Activated B cell treated with CpG ODN at 0.5 μM for 24 hours (primary cell): ENCODE measurements at regions not wholly inside any gene's neighbourhood (a gene's known extent, or its start where the extent isn't known, plus 50 kb on each side); places are given as distances from the start of the nearest gene placed in this dataset.

Experiments
- ATAC-seq: fragments of 200-7000 bp; cut with Tn5 transposase; one replicate; pipeline ENCODE4 v1.10.0; 2021; ENCODE audit warnings: low read depth, mild to moderate bottlenecking, moderate library complexity
- CTCF ChIA-PET: fragments of 350-600 bp; sonication (Branson Sonifier 250); formaldehyde crosslinking; loops from one replicate; lab custom pipeline; 2021; ENCODE audit warnings: antibody characterized with exemption; lab: Charles Lee
- POLR2A ChIA-PET: fragments of 350-600 bp; sonication (Branson Sonifier 250); formaldehyde crosslinking; loops from one replicate; lab custom pipeline; 2021; ENCODE audit warnings: antibody characterized with exemption; lab: Charles Lee
- DNase-seq: peaks from one replicate; pipeline ENCODE4 v3.0.0; 2022
- H3K27ac Mint-ChIP-seq: one replicate; pipeline ENCODE4 v1.8.0; 2020; ENCODE audit warnings: mixed read lengths
- H3K27me3 Mint-ChIP-seq: one replicate; pipeline ENCODE4 v1.8.0; 2021; ENCODE audit warnings: mixed read lengths
- H3K36me3 Mint-ChIP-seq: one replicate; pipeline ENCODE4 v1.8.0; 2021; ENCODE audit warnings: low read depth, mixed read lengths
- H3K4me1 Mint-ChIP-seq: one replicate; pipeline ENCODE4 v1.8.0; 2021; ENCODE audit warnings: mixed read lengths
- H3K4me3 Mint-ChIP-seq: one replicate; pipeline ENCODE4 v1.8.0; 2020; ENCODE audit warnings: mild to moderate bottlenecking, mixed read lengths
- H3K9me3 Mint-ChIP-seq: one replicate; pipeline ENCODE4 v1.8.0; 2020; ENCODE audit warnings: mixed read lengths
- CTCF ChIP-seq: fragments of 200-600 bp; IDR thresholded peaks from one replicate; pipeline ENCODE4 v1.8.0; 2022; ENCODE audit warnings: antibody characterized with exemption, mild to moderate bottlenecking
- intact Hi-C: fragments of 100-400 bp; cut with micrococcal nuclease; formaldehyde crosslinking; loops from one replicate; pipeline ENCODE4 v1.15.1; 2024

GRCh38 chr3:113113361-113113760, 98.0 kb upstream of the BOC start:
- TF ChIP-seq CTCF, result no peak
- DNase-seq (no peak), ATAC-seq (no peak)
- intact Hi-C loops, result no loop called here
- no peaks in the 10 kb centered on the region for H3K36me3 Mint-ChIP-seq
- ChIA-PET POLR2A (no interaction called here), CTCF (no interaction called here)
- H3K27me3 Mint-ChIP-seq, result no peaks in the 10 kb centered on the region
- H3K27ac Mint-ChIP-seq, result no peak overlapping the region
- no peak overlapping the region for H3K4me3 Mint-ChIP-seq
- H3K9me3 Mint-ChIP-seq, result no peaks in the 10 kb centered on the region
- H3K4me1 Mint-ChIP-seq, result no peaks in the 10 kb centered on the region

- Mint-ChIP-seq H3K9me3 (no peaks in the 10 kb centered on the region), H3K27me3 (no peaks in the 10 kb centered on the region), H3K27ac (no peak overlapping the region), H3K4me1 (no peaks in the 10 kb centered on the region), H3K4me3 (no peak overlapping the region), H3K36me3 (no peaks in the 10 kb centered on the region)
- TF ChIP-seq CTCF, result no peak
- ATAC-seq (no peak), DNase-seq (no peak)
- CTCF ChIA-PET, result no interaction called here
- POLR2A ChIA-PET, result no interaction called here
- intact Hi-C loops, result no loop called here
Measured at GRCh38 chr3:113117511-113118234, 93.7 kb upstream of the BOC start.

DNA sequence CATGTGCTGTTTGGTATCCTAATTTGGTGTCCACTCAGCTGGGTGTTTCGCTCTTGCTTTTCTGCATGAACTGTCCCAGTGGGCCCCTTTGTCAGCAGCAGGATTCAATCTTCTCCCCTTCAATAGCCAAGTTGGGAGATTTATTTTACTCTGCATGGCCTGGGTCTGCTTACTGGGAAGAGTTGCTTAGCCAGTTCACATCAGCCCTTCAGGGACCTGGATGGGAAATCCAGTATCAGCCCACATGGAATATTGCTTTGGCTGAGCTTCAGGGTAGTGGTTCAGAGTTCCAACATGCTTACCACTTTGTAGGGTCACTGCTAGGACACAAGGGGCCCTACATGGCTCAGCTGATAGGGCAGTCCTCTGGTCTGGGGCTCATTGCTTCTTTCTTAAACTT, 93.0 kb upstream of the BOC start:
- no peaks in the 10 kb centered on the region for H3K36me3 Mint-ChIP-seq
- H3K27ac Mint-ChIP-seq, result no peak overlapping the region
- H3K4me1 Mint-ChIP-seq, result no peaks in the 10 kb centered on the region
- no peaks in the 10 kb centered on the region for H3K27me3 Mint-ChIP-seq
- H3K4me3 Mint-ChIP-seq, result no peak overlapping the region
- DNase-seq (no peak), ATAC-seq (no peak)
- TF ChIP-seq CTCF, result no peak
- ChIA-PET POLR2A (no interaction called here), CTCF (no interaction called here)
- no peaks in the 10 kb centered on the region for H3K9me3 Mint-ChIP-seq
- intact Hi-C loops, result no loop called here

DNA sequence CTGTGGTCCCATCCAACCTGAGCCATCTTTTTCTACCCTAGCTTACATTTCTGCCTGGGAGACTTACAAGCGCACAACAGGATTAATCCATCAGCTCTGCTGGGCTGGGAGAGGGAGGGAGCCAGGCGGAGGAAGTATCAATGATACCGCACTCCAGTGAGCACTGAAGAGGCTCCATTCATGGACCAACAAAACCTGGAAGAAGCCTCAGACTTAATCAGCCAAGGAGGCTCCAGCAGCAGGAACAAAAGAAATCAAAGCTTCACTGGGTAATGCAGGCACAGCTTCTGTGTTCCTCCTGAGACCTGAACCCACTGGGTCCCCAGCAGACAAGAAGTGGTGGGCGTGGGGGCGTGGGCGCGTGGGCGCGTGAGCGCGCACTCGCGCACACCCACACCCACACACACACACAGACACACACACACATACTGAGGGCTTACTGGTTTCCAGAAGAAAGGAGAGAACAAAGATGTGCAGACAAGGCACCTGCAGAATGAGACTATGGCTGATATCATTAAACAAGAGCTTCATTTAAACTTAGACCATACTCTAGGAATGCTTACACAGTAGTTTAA, 87.0 kb upstream of the BOC start:
- no peaks in the 10 kb centered on the region for H3K9me3 Mint-ChIP-seq
- no peaks in the 10 kb centered on the region for H3K27me3 Mint-ChIP-seq
- CTCF ChIA-PET, result no interaction called here
- intact Hi-C loops, result no loop called here
- ATAC-seq, result no peak
- no peak for TF ChIP-seq CTCF
- no peak overlapping the region for H3K4me3 Mint-ChIP-seq
- POLR2A ChIA-PET, result no interaction called here
- no peaks in the 10 kb centered on the region for H3K4me1 Mint-ChIP-seq
- no peak for DNase-seq
- no peaks in the 10 kb centered on the region for H3K36me3 Mint-ChIP-seq
- no peak overlapping the region for H3K27ac Mint-ChIP-seq

- Mint-ChIP-seq H3K36me3 (no peaks in the 10 kb centered on the region), H3K27me3 (no peaks in the 10 kb centered on the region), H3K4me1 (no peaks in the 10 kb centered on the region), H3K9me3 (no peaks in the 10 kb centered on the region), H3K4me3 (no peak overlapping the region), H3K27ac (no peak overlapping the region)
- TF ChIP-seq CTCF, result no peak
- POLR2A ChIA-PET, result interaction anchor here (0.7 to 1.2 kb wide), 2 partner anchors 48 to 312 kb away, joined by 3 to 4 read pairs; no protein-coding TSS in a partner anchor
- intact Hi-C loops, result no loop called here
- DNase-seq (no peak), ATAC-seq (no peak)
- CTCF ChIA-PET, result no interaction called here
Measured at GRCh38 chr3:113125951-113126350, 85.4 kb upstream of the BOC start.
